ENCODE measurements at regions not wholly inside any gene's neighbourhood (a gene's known extent, or its start where the extent isn't known, plus 50 kb on each side); places are given as distances from the start of the nearest gene placed in this dataset.

GRCh38 chr12:125453751-125454150 lies 388.5 kb downstream of the AACS start:
- Histone ChIP-seq H2AFZ (ENCODE audit: low read depth, low read length) (no peak overlapping the region), H3K36me3 (ENCODE audit: control insufficient read depth in 2 of 2, extremely low read depth in 1 of 2, insufficient read depth in 2 of 2, low read length in 2 of 2) (no peaks in the 10 kb centered on the region), H3K9me1 (replicated peaks; ENCODE audit: control insufficient read depth, extremely low read depth, insufficient read depth, low read length) (no peaks in the 10 kb centered on the region), H3K4me2 (ENCODE audit: insufficient read depth, low read length) (no peak overlapping the region), H3K9ac (replicated peaks; ENCODE audit: extremely low read depth, insufficient read depth, low read length) (no peak overlapping the region), H3K4me1 (ENCODE audit: control insufficient read depth, extremely low read depth, insufficient read depth, low read length) (no peaks in the 10 kb centered on the region), H3K27me3 (ENCODE audit: control insufficient read depth in 2 of 2, insufficient read depth in 2 of 2, low read length in 2 of 2) (no peaks in the 10 kb centered on the region), H3K27ac (ENCODE audit: insufficient read depth, low read depth, low read length) (no peak overlapping the region), H4K20me1 (replicated peaks; ENCODE audit: control insufficient read depth, extremely low read depth, insufficient read depth, low read length) (no peaks in the 10 kb centered on the region), H3K4me3 (replicated peaks in 1 of 3; ENCODE audit: insufficient read depth in 1 of 3, low read depth in 1 of 3, low read length in 3 of 3) (no peak overlapping the region), H3K79me2 (ENCODE audit: control insufficient read depth, insufficient read depth, low read length) (no peaks in the 10 kb centered on the region), H3K9me3 (replicated peaks; ENCODE audit: control insufficient read depth, insufficient read depth, low read length) (peaks cover 6% of the 10 kb centered on the region)
- no TSS peak for BruUV-seq (replicated peaks)
- FAIRE-seq (no peak), DNase-seq (ENCODE audit: low read depth, low spot score) (no peak)
- TF ChIP-seq POLR2AphosphoS5 (IDR thresholded peaks at IDR 0.05; ENCODE audit: insufficient read depth, low read depth, low read length) (no peak), MYC (IDR thresholded peaks at IDR 0.05; ENCODE audit: low read depth, low read length) (no peak), JUN (IDR thresholded peaks at IDR 0.05; ENCODE audit: borderline replicate concordance, insufficient read depth, insufficient read length, low read depth) (no peak), EZH2 (IDR thresholded peaks at IDR 0.05; ENCODE audit: borderline replicate concordance, low read depth, low read length, severe bottlenecking) (no peak), FOS (IDR thresholded peaks at IDR 0.05; ENCODE audit: borderline replicate concordance, insufficient read depth, low read length) (no peak), GATA2 (IDR thresholded peaks at IDR 0.05; ENCODE audit: insufficient read depth, insufficient read length, low read depth, low read length) (no peak), POLR2A (IDR thresholded peaks at IDR 0.05; ENCODE audit: low read depth, low read length) (no peak)
- TF ChIP-seq, protein P1, sequence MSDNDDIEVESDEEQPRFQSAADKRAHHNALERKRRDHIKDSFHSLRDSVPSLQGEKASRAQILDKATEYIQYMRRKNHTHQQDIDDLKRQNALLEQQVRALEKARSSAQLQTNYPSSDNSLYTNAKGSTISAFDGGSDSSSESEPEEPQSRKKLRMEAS (IDR thresholded peaks at IDR 0.05; ENCODE audit: insufficient read depth, insufficient read length), result no peak
- TF ChIP-seq, protein P2, sequence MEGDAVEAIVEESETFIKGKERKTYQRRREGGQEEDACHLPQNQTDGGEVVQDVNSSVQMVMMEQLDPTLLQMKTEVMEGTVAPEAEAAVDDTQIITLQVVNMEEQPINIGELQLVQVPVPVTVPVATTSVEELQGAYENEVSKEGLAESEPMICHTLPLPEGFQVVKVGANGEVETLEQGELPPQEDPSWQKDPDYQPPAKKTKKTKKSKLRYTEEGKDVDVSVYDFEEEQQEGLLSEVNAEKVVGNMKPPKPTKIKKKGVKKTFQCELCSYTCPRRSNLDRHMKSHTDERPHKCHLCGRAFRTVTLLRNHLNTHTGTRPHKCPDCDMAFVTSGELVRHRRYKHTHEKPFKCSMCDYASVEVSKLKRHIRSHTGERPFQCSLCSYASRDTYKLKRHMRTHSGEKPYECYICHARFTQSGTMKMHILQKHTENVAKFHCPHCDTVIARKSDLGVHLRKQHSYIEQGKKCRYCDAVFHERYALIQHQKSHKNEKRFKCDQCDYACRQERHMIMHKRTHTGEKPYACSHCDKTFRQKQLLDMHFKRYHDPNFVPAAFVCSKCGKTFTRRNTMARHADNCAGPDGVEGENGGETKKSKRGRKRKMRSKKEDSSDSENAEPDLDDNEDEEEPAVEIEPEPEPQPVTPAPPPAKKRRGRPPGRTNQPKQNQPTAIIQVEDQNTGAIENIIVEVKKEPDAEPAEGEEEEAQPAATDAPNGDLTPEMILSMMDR (IDR thresholded peaks at IDR 0.05; ENCODE audit: extremely low read depth in 1 of 2, insufficient read depth in 1 of 2, low read depth in 1 of 2, low read length in 2 of 2), result no peak
- ChIA-PET POLR2A (no interaction called here), CTCF (no interaction called here)
- intact Hi-C loops (cut with micrococcal nuclease) (no loop called here), dilution Hi-C loops (cut with MboI; ENCODE audit: extremely low pct_ligation_motif_present, low sequenced_read_pairs) (no loop called here)

Data from endothelial cell of umbilical vein (primary cell).